ENCODE measurements at regions not wholly inside any gene's neighbourhood (a gene's known extent, or its start where the extent isn't known, plus 50 kb on each side); places are given as distances from the start of the nearest gene placed in this dataset.

DNA sequence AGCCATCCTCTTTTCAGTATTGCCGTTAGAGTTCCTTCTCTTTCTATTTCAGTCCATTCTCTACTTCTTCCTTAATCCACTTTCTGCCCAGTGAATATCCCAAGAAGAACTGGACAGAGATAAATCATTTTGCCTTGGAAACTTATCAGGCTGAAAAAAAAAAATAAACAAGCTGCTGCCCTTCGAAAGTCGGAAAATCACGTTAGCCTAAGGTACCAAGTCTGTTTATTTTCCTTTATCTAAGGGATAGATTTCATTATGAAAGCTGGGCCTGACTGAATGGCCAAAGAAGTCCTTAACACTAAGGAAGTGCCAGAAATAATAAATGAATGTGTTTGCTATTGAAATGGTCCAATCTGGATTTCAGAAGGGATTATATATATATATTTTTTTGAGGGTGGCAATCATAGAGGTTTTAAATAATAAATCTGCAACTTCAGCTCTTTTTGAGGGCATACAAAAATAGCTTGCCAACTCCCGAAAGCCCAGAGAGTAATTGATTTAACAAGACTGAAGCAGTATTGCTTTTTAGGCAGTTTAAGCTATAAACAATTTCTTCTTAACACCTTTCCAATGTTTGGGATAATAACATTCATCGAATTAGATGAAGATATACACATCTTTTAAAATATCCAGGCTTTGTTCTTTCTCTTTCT lies 127.0 kb upstream of the STMND1 start:
- no peak for DNase-seq

DNA sequence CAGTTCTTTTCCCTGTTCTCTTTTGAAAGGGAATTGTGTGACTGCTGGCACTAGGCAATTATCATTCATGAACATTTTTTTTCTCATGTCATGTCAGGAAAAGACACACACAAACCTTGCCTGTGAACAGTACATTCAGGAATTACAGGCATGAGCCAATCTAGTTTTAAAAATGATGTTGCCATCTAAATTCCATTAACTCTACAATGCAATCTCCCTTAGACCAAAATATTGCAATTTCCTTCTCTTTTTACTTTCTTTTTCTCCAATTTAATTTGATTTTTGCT lies 127.5 kb upstream of the STMND1 start:
- no peak for DNase-seq

DNA sequence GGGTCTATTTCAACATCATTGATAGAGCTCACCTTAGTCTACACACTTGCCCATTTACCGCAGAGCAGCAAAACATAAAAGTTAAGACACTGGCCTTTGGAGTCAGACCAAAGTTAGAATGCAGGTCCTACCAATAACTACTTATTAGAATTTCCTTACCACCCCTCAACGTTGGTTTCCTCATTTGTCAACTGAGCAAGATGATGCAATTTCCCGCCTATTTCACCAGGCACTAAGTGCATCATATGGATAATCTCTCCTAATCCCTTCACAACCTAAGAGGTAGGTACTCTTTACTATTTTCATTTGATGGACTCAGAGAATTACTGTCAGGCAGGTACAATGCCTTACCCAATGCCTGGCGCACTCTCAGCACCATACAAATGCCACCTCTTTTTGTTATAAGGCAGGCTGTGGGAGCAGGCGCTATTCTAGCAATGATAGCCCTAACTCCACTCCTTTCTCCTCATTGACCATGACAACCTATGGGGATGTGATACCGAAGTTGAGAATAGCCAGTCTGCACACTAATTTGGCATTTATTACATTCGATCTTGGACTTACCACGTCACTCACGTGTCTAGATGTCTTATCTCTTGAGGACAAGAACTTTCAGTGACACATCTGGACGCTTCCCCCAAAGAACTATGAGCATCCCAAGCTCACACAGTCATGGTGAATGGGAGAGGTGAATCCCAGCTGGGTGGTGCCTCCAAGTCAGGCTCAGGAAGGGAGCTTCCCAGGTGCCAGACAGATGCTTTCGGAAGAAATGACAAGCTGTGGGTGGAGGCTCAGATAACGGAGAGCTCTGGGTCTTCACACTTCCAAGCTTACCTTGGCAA lies 128.1 kb upstream of the STMND1 start:
- no peak for DNase-seq

DNA sequence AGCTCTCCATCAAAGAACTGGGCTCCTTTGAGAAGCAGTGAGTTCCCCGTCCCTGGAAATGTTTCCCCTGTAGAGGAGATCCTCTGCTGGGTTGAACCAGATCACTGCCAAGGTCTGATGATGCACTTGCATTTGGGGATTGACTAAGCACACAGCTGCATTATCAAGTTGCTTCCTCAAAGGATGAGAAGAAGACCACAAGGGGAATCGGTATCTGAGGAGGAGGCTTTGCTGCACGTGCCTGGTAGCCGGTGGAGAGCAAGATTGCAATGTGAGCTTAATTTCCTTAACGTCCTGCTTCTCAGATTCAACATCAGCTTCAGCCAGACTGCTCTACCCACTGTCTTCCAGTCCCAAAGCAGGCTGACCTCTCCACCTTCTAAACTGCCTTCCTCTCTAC lies 128.8 kb upstream of the STMND1 start:
- no peak for DNase-seq

DNA sequence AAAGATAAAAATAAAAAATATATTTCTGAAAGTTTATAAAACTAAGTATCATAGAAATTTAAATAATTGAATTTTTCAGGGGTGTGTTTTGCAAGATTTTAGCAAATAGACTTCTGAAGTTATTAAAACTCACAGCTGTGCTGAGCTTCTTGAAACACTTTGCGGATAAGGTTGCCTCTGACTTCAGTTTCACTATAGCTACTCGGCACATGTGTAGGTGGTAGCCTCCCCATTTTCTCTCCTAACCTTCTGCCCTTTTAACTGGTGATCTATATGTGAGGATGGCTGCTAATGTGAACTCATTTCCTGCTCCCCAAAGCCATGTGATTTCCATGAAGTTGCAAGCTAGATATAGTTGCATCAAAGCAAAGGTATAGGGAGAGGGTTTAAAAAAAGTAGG lies 129.3 kb upstream of the STMND1 start:
- no peak for DNase-seq

DNA sequence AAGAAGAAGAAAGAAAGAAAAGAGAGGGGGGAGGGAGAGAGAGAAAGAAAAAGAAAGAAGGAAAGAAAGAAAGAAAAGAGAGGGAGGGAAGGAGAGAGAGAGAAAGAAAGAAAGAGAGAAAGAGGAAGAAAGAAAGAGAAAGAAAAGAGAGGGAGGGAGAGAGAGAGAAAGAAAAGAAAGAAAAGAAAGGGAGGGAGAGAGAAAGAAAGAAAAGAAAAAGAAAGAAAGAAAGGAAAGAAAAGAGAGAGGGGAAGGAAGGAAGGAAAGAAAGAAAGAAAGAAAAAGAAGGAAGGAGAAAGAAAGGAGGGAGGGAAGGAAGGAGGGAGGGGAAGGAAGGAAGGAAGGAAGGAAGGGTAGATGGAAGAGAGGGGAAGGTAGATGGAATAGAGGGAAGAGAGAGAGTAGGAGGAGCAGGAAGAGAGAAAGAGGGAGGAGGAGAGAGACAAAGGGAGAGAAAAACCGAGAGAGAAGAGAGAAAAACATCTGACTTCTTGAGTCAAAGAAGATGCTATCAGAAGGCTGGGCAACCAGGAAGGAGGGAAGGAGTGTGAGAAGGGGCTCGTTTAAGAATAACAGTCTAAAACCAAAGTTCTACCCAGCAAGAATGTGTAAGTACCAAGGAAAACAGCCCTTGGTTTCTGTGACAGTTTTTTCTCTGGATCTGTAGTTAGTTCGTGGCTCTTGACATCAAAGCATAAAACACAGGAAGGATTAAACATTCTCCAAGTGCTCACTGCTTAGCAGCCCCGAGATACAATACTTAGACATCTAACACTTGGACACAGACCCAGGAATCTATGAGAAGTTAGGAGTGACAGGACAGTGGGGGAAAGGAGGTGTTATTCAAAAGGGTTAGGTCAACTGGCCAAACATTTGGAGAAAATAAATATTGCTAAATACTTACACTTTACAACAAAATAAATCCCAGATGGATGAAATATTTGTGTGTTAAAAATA lies 131.9 kb upstream of the STMND1 start:
- no peak for DNase-seq

DNA sequence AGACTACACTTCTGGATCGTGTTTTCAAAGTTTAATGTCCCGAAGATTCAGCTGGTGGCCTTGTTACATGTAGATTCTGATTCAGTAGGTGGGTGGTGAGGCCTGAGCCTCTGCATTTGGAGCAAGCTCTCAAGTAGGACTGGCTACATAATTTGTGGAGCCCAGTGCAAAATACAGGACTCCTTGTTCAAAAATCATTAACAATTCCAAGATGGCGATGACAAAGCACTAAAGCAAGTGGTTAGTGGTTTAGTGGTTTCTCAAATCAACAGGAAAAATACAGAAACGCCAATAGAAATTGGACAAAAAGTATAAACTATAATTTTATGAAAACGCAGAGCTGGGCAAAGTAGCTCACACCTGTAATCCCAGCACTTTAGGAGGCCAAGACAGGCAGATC lies 133.7 kb upstream of the STMND1 start:
- no peak for DNase-seq

DNA sequence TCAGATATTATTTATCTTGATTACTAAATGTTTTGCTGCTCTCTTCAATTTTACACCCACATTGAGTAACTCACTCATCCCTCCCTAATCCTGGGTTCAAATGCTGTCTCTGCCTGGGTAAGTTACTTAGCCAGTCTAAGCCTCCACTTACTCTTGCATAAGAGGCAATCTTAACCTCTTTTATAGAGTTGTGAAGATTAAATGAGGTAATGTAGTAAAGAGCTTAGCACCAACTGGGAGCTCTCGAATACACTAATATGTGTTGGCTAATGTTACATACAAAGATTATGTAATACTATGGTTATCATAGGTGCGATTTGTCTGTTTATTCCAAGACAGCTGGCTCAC lies 134.4 kb upstream of the STMND1 start:
- no peak for DNase-seq

DNA sequence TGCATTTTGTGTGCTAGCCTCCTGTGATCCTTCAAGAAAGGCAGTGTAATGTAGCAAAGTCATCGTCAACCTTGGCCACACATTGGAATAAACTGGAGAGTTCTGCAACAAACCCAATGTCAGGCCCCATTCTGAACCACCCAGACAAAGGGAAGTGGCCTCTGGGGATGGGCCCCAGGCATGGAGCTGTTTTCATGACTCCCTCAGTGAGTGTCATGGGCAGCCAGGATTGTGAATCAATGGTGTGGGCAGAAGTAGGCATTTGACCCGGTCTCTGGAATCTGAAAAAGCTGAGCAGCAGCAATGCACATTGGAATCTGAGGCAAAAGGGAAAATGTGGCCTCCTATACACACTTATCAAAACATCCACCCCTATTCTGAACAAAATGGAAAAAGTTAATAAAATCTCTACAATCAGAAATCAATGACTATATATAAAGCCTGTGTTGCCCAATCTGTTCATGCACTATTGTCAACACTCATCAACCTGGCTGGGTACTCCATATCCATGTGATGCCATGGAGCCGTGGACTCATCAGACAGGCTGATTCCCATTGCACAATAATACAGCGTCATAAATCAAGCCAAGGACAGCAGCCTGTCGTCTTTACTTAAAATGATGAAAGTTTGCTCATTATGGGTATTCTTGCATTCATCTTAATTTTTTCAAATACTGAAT lies 134.9 kb upstream of the STMND1 start:
- DNase-seq: no peak

DNA sequence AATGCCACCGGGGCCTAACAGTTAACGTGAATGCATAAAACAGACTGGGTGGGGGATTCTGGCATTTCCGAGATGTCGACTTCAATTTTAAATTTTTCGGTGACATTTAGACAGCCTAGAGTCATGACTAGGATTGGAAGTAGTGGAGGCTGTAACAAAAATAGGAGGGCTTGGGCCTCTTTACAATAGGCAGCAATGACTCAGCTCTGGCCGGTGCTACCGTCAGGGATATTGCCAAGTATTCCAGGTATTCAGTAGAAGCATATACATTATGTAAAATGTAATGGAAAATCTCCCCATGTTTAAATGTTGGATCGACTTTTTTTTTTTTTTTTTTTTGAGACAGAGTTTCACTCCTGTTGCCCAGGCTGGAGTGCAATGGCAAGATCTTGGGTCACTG lies 136.2 kb upstream of the STMND1 start:
- no peak for DNase-seq

DNA sequence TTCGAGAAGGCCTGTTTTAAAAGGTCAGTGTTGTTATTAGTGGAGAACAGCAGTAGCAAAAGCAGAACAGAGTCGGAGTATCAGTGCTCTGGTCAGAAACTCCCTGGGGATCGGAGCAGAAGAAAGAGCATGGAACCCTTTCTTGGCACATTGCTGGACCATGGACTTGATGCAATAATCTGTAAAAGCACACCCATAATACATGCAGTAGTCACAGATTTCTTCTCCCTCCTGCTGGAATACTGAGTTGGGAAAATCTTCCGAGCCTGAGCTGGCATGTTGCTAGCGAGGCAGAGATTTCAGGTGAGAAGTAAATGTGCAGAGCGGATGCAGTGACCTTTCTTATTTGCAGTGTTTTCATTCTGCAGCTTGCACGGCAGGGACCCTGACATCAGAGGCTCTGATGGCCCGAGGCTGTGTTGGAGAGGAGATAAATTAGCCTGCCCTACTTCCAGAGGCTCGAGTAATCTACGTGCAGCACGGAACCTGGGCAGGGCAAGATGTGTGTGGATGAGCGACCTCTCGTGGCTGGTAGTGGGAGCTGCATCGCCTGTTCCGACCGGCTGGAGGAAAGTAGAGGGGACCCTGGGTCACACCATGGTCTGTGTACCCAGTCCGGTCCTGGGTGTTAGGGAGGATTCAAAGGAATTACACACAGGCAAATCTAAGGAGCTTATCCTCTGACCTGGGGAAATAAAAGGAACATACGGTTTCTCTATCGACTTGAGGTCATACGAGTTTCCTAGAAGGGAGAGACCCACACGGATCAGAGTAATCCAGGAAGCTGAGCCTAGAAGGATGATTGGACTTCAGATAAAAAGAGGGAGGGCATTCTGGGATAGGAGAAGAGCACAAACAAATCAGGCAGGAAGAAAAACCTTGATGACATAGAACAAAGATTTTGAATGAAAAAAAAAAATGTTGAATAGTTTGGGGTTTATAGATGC lies 137.0 kb upstream of the STMND1 start:
- DNase-seq: peak; percentile 48

DNA sequence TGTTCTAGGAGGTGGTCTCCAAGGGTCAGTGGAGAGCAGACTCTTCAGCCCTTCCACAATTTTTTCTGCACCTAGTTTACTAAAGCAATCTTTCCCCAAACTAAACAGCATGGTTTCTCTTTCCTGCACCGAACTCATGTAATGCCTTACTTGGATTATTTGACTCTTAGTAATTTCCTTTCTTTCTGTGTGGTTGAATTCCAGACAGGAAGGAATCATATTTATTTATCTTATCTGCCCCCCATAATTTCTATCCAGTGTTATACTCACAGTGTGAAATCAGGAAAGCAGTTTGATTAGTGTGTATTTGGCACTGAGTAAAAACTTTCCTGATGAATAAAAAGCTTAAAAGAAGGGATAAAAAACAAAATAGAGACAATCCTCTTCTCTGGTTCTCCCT lies 140.3 kb upstream of the STMND1 start:
- no peak for DNase-seq

DNA sequence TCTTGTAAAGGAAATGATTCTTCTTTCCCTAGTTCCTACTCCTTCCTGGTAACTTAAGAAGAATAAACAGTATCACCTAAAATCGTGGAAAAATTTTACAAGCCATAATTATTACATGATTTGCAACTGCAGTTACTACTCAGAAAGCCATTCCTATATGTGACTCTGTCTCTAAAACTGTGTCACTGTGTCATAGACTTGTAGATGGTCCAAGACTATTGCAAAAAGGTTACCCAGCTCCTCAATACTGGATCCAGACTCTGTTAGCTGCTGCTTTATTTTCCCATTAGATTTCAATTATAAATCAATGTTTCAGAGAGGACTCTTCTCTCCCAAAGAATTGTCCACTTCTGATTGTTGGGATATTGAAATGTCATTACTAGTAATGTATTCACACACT lies 142.1 kb upstream of the STMND1 start:
- no peak for DNase-seq

DNA sequence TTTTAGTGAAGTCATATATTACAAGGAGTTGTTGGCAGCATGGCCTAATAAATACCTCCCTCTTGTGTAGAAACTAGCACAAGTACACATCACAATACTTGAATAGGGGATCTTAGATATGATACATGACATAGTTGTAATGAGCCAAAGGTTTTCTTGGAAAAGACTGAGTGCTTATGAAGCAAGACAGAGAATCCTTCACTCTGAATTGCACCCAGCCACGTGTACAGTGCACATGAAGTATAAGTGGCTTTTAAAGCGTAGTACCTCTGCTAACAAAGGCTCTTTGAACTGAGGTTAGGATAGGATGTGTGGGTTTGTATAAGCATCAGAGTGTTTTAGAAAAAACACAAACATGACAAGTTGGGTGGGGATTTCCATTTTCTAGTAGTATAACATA lies 145.5 kb upstream of the STMND1 start:
- no peak for DNase-seq

DNA sequence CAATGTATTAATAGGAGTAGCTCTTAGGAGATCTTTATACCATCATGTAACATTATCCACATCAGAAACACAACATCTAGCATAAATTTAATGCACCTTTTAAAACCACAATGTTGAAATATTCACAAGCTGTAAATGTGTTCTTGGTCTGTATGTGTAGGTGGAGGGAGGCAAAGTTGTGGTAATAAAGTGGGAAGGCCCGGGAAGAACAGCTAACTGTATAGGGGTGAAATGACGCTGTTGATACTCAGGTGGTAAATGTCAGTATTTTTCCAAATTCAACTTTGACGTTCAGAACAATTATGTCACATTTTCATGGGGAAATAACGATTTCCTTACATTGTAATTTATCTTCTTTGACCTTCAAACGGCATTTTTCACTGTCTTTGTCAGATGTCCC lies 146.0 kb upstream of the STMND1 start:
- no peak for DNase-seq

DNA sequence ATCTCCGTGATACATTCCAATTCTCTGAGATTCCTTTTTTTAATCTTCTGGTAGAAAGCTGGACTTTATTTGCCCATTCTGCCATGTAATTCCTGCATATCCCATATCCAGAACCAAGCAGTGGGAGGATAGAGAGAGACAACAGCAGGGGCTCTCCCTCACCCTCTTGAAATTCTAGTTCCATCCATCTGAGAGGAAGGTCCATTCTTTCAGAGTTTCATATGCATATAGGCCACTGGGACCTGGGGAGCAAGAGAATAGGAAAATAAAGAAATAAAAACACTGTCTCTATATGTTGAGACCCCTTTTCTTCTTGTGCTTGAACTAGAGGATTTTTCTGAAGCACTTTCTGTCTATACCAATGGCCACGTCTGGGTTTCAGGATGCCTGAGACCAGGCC lies 147.9 kb upstream of the STMND1 start:
- DNase-seq: no peak

DNA sequence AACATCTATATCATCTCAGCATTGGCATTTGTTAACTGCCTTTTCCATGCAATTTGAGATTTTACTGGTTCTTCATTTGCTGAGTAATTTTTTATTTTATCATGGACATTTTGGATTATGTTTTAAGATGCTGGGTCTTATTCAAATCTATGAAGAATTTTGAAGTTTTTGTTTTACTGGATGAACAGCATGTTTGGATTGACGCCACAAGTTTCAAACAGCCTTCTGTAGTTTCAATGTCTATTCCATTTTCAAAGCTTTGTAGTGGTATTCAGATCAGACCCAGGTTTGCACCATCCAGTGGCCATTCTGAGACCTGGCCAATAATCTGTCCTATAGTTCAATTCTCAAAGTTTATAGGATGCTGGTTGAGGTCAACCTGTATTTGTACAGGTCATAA lies 148.4 kb upstream of the STMND1 start:
- DNase-seq: no peak

DNA sequence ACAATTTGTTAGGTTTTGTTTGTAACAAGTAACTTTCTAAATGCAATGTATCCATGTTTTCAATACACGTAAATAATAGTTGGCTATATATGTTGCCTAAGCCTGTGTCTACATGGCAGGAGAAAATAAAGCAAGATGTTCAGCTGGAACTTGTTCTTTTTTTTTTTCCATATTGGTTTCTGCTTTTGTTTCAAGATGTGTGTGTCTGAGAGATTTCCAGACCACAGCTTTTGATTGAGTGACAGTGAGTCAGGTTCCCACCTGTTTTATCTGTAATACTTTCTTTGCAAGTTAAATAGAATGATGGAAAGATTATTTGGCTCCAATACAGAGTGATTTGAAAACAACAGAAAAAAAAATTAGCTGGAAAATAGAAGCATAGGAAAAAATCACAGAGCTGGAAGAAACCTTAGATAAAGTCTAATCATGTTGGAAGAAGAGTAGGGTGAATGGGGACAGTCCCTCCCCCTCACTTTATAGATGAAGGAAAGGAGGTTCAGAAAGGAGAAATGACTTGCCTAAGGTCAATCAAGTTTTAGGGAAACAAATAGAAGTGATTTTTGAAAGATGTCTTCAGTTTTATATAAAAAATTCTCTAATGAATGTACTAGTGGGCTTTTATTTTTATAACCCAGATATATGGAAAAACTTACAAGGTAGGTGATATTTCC lies 150.9 kb upstream of the STMND1 start:
- DNase-seq: no peak

DNA sequence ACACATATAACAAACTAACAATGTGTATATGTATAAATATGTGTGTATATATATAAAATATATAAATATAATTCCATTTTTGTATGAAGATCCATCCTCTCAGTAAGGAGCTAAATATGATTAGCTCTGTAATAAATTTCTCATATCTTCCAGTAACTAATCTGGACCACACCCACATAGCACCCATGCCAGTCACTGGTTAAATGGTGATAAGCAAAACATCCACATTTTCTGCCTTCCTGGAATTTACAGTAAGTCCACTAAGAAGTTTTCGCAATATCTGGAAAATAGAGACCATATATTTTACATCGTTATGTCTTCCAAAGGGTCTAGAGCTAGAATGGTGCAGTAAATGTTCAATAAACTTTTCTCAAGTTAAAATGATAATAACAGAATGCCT lies 151.5 kb upstream of the STMND1 start:
- DNase-seq: no peak

DNA sequence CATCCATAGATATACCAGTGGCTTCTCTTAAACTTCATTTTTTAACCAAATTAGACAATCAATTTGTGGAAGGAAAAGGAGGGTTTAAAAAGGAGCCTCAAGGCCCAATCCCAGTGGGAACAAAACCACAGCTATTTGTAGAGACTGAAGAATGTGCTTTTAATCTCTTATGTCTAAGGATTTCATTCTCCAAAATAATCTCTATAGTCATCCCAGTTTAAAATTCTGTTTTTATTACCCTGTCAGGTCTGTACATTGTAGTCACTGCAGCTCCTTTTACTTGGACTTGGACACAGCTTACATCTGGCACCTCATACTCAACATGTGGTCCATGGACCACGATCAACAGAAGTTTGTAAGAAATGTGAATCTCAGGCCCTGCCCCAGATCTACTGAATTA lies 152.1 kb upstream of the STMND1 start:
- DNase-seq: no peak

DNA sequence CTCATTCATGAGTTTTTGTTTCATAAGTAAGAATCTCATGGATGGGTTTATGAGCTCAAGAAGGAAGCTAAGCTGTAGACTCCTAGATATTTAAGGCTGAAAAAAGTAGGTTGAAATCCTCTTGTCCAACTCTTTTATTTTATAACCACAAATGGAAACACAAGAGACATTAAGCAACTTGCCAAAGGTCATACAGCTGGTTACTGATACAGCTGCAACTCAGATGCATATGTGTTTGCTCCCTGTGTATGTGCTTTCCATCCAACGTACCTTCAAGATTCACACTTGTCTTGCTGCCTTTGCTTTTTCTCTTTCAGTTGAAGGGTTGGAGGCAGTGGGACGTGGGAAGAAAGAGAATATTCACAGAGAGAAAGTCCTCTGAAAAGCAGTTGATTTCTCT lies 153.5 kb upstream of the STMND1 start:
- no peak for DNase-seq
